Stimulated activated CD4-positive, alpha-beta T cell treated with anti-CD3 and anti-CD28 coated beads, Interleukin-1b, Interleukin-23, amount 100 ng/mL, for 1 hour (primary cell): ENCODE measurements at regions not wholly inside any gene's neighbourhood (a gene's known extent, or its start where the extent isn't known, plus 50 kb on each side); places are given as distances from the start of the nearest gene placed in this dataset.

ENCODE experiments used
- DNase-seq, 2 donors: peaks; one replicate each; pipeline ENCODE4 v3.0.0-alpha.2; 2020; ENCODE audit warnings: low read depth in 2 of 2

- no peak for DNase-seq
Observed at GRCh38 chr3:25214034-25214433, 214.0 kb upstream of the RARB start.

- no peak for DNase-seq
Observed at GRCh38 chr3:25218362-25218761, 209.7 kb upstream of the RARB start.

DNA sequence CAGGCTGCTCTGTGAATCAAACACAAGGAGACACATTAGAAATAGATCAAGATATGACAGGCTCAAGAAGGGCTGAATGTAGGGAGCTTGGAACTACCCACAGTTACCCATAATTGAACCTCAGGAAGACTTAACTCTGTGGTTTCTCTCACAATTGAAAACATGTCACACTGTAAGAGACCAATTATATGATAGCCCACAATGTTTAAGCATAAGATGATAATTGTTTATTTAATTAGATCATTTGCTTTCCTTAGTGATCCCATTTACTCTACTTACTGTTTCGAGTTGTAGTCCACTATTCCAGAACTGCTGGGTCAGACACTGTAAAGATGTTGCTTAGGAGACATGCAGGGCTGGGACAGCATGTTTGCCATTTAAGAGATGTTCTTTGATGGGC is 201.3 kb upstream of the RARB start:
- DNase-seq = no peak

GRCh38 chr3:25229586-25229985 is 198.5 kb upstream of the RARB start:
- DNase-seq = no peak

GRCh38 chr3:25235031-25235430 is 193.0 kb upstream of the RARB start:
- no peak for DNase-seq

GRCh38 chr3:25235466-25235865 is 192.6 kb upstream of the RARB start:
- DNase-seq = no peak

DNA sequence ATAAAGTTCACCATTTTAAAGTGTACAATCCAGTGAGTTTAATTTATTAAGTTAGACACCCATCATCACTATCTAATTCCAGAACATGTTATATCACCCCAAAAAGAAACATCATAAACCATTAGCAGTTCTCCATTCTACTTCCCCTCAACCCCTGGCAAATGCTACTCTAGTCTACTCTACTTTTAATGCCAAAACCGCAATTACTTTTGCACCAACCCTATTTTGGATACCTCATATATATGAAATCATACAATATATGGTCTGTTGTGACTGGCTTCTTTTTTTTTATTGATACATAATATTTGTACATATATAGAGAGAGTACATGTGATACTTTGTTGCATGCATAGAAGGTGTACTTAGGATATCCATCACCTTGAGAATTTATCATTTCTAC is 190.5 kb upstream of the RARB start:
- DNase-seq = no peak

- no peak for DNase-seq
Observed at GRCh38 chr3:25239042-25239441, 189.0 kb upstream of the RARB start.

GRCh38 chr3:25246913-25247312 is 181.2 kb upstream of the RARB start:
- DNase-seq = no peak

DNA sequence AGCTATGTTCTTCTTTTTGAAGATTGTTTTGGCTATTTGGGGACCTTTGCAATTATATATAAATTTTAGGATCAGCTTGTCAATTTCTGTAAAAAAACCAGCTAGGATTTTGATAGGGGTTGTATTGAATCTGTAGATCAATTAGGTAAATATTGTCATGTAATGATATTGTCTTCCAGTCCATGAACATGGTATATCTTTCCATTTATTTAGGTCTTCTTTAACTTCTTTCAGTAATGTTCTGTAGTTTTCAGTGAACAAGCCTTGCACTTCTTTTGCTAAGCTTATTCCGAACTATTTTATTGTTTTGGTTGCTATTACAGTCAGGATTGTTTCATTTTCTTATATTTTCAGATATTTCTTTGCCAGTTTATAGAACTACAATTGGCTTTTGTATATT is 175.8 kb upstream of the RARB start:
- no peak for DNase-seq

GRCh38 chr3:25257026-25257425 is 171.0 kb upstream of the RARB start:
- no peak for DNase-seq

DNA sequence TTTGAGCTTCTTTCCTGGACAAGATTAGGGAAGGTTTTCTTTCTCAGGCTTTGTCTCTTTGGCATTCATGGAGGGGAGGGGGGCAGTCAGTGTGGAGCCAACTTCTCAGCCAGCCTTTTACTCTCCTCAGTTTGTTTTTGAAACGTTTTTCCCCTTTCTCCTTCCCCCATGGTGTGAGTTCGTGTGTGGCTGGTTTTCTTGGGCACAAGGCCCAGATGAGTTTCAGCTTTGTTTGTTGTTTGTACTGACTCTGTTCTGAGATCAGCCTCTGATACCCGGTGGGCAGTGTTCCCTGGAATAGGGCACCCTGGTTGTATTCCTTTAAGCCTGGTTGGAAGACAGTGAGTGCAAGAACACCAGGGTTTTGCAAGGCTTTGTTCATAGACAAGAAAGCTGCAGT is 168.2 kb upstream of the RARB start:
- DNase-seq = no peak

- no peak for DNase-seq
Observed at GRCh38 chr3:25262322-25262721, 165.7 kb upstream of the RARB start.

GRCh38 chr3:25265284-25265683 is 162.8 kb upstream of the RARB start:
- no peak for DNase-seq

GRCh38 chr3:25266677-25267076 is 161.4 kb upstream of the RARB start:
- DNase-seq = no peak

GRCh38 chr3:25272090-25272489 is 156.0 kb upstream of the RARB start:
- no peak for DNase-seq

GRCh38 chr3:25273582-25274171 is 154.4 kb upstream of the RARB start:
- DNase-seq = no peak

DNA sequence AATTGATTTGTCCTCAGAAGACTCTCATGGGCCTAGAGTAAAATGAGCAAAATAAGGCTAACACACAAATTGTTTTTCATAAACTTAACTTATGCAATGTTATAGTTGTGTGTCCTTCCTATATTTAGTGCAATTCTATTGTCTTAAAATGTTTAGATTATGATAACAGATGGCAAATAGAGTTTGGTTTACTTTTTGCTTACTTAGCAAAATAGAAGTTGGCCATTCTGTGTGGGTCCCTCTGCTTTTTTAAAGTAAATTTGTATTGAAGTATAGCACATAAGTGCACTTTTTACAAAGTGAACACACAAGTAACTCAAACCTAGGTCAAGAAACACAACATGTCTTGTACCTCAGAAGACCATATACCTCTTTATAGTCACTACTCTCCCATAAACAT is 150.6 kb upstream of the RARB start:
- DNase-seq = no peak

GRCh38 chr3:25281041-25281731 is 146.9 kb upstream of the RARB start:
- no peak for DNase-seq

DNA sequence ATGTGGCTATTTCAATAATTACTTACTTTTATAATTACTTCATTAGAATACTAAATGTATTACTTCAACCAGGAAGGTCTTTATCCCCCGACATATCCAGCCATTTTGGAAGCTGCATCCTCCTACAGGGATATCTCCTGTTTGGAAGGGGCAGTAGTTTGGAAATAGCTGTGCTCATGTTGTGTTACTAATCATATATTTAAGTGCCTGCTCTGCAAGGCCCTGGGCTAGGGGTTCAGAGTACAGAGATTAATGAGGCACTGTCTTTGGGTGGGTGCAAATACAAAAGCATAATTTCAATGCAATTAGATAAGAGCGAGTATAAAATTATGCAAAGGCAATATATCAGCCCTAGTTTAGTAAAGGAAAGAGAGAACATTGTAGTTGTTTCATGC is 146.3 kb upstream of the RARB start:
- no peak for DNase-seq

- no peak for DNase-seq
Observed at GRCh38 chr3:25283613-25284012, 144.4 kb upstream of the RARB start.

- DNase-seq = no peak
Observed at GRCh38 chr3:25284249-25284648, 143.8 kb upstream of the RARB start.

- no peak for DNase-seq
Observed at GRCh38 chr3:25287291-25287884, 140.7 kb upstream of the RARB start.

- DNase-seq = no peak
Observed at GRCh38 chr3:25288413-25288812, 139.7 kb upstream of the RARB start.
